ENCODE measurements at regions not wholly inside any gene's neighbourhood (a gene's known extent, or its start where the extent isn't known, plus 50 kb on each side); places are given as distances from the start of the nearest gene placed in this dataset.

GRCh38 chr3:104631254-104631653, 735.5 kb upstream of the ALCAM start:
- ATAC-seq (ENCODE audit: insufficient number of reproducible peaks, low FRiP score, low read depth), result no peak
- no peak for TF ChIP-seq CTCF (IDR thresholded peaks at IDR 0.05)
- no peak for DNase-seq (ENCODE audit: low spot score)
- Histone ChIP-seq H3K4me3 (no peak overlapping the region), H3K4me1 (ENCODE audit: control insufficient read depth in 1 of 2, low read depth in 2 of 2) (peaks cover 0 to 4% of the 10 kb centered on the region in 2 donors), H3K27me3 (replicated peaks; ENCODE audit: insufficient read depth) (no peaks in the 10 kb centered on the region), H3K27ac (no peak overlapping the region), H3K9me3 (no peaks in the 10 kb centered on the region), H3K36me3 (no peaks in the 10 kb centered on the region)

GRCh38 chr3:104632521-104632920, 734.2 kb upstream of the ALCAM start:
- no peak overlapping the region for H3K27ac ChIP-seq
- H3K4me3 ChIP-seq, result no peak overlapping the region
- H3K36me3 ChIP-seq, result no peaks in the 10 kb centered on the region
- ATAC-seq (ENCODE audit: insufficient number of reproducible peaks, low FRiP score, low read depth) (no peak), DNase-seq (ENCODE audit: low spot score) (no peak)
- no peak for TF ChIP-seq CTCF (IDR thresholded peaks at IDR 0.05)
- H3K4me1 ChIP-seq (ENCODE audit: control insufficient read depth in 1 of 2, low read depth in 2 of 2), result peaks cover 0 to 4% of the 10 kb centered on the region in 2 donors
- no peaks in the 10 kb centered on the region for H3K27me3 ChIP-seq (replicated peaks; ENCODE audit: insufficient read depth)
- no peaks in the 10 kb centered on the region for H3K9me3 ChIP-seq

GRCh38 chr3:104632947-104633346, 733.8 kb upstream of the ALCAM start:
- H3K27ac ChIP-seq, result no peak overlapping the region
- H3K36me3 ChIP-seq, result no peaks in the 10 kb centered on the region
- no peaks in the 10 kb centered on the region for H3K27me3 ChIP-seq (replicated peaks; ENCODE audit: insufficient read depth)
- ATAC-seq (ENCODE audit: insufficient number of reproducible peaks, low FRiP score, low read depth) (no peak), DNase-seq (ENCODE audit: low spot score) (no peak)
- H3K9me3 ChIP-seq, result no peaks in the 10 kb centered on the region
- TF ChIP-seq CTCF (IDR thresholded peaks at IDR 0.05), result no peak
- H3K4me1 ChIP-seq (ENCODE audit: control insufficient read depth in 1 of 2, low read depth in 2 of 2), result peaks cover 0 to 4% of the 10 kb centered on the region in 2 donors
- no peak overlapping the region for H3K4me3 ChIP-seq

GRCh38 chr3:104635872-104636580, 730.7 kb upstream of the ALCAM start:
- Histone ChIP-seq H3K4me3 (no peak overlapping the region), H3K27ac (no peak overlapping the region), H3K36me3 (no peaks in the 10 kb centered on the region), H3K27me3 (replicated peaks; ENCODE audit: insufficient read depth) (no peaks in the 10 kb centered on the region), H3K4me1 (ENCODE audit: control insufficient read depth in 1 of 2, low read depth in 2 of 2) (no peaks in the 10 kb centered on the region), H3K9me3 (peaks cover 4% of the 10 kb centered on the region)
- no peak for DNase-seq (ENCODE audit: low spot score)
- no peak for ATAC-seq (ENCODE audit: insufficient number of reproducible peaks, low FRiP score, low read depth)
- no peak for TF ChIP-seq CTCF (IDR thresholded peaks at IDR 0.05)

- ATAC-seq (ENCODE audit: insufficient number of reproducible peaks, low FRiP score, low read depth) (no peak), DNase-seq (ENCODE audit: low spot score) (no peak)
- Histone ChIP-seq H3K27ac (no peak overlapping the region), H3K4me1 (ENCODE audit: control insufficient read depth in 1 of 2, low read depth in 2 of 2) (no peaks in the 10 kb centered on the region), H3K36me3 (no peaks in the 10 kb centered on the region), H3K4me3 (no peak overlapping the region), H3K27me3 (replicated peaks; ENCODE audit: insufficient read depth) (no peaks in the 10 kb centered on the region), H3K9me3 (peaks cover 4% of the 10 kb centered on the region)
- TF ChIP-seq CTCF (IDR thresholded peaks at IDR 0.05), result no peak
Measured at GRCh38 chr3:104642827-104643226, 723.9 kb upstream of the ALCAM start.

Measured in thoracic aorta (tissue), 2 donors.